GM12892 (cell line): ENCODE measurements at regions not wholly inside any gene's neighbourhood (a gene's known extent, or its start where the extent isn't known, plus 50 kb on each side); places are given as distances from the start of the nearest gene placed in this dataset.

Source experiments
- POLR2A ChIP-seq: IDR thresholded peaks from 2 replicates; pipeline ENCODE4 v1.6.1; 2011; ENCODE audit warnings: low read depth, low read length, control low read depth
- POLR2AphosphoS5 ChIP-seq: IDR thresholded peaks from 2 replicates; pipeline ENCODE4 v1.6.1; 2011; ENCODE audit warnings: low read depth, low read length, control low read depth
- TAF1 ChIP-seq: IDR thresholded peaks from 2 replicates; pipeline ENCODE4 v1.6.1; 2011; ENCODE audit warnings: low read depth, mild to moderate bottlenecking, control low read depth, low read length, borderline replicate concordance

GRCh38 chr7:49644396-49645166 lies 128.9 kb upstream of the VWC2 start:
- TF ChIP-seq POLR2A (no peak), POLR2AphosphoS5 (no peak), TAF1 (no peak)
